Keratinocyte (primary cell): ENCODE measurements at regions not wholly inside any gene's neighbourhood (a gene's known extent, or its start where the extent isn't known, plus 50 kb on each side); places are given as distances from the start of the nearest gene placed in this dataset.

Source experiments
- DNase-seq: peaks from one replicate; pipeline ENCODE4 v3.0.0-alpha.2; 2011; ENCODE audit warnings: low read depth, missing footprints, low spot score
- FAIRE-seq: peaks from 2 replicates; lab custom pipeline; 2011; peaks lifted over from hg19 to GRCh38; lab: Jason Lieb, UNC
- H2AFZ ChIP-seq: 2 replicates; pipeline ENCODE4 v1.6.0; 2012; ENCODE audit warnings: low read length, control low read depth, inconsistent platforms; ENCODE audit not compliant: control insufficient read depth
- H3K27ac ChIP-seq: 2 replicates; pipeline ENCODE4 v1.5.1; 2011; ENCODE audit warnings: low read length; ENCODE audit not compliant: control insufficient read depth, insufficient read depth
- H3K27me3 ChIP-seq: 3 replicates; pipeline ENCODE4 v1.6.0; 2011; ENCODE audit warnings: low read length; ENCODE audit not compliant: control insufficient read depth, insufficient read depth; ENCODE audit errors: extremely low read depth
- H3K36me3 ChIP-seq, 2 experiments: 2 replicates in 1 of 2; 3 replicates in 1 of 2; pipeline ENCODE4 v1.5.1; 2011; ENCODE audit warnings: low read length in 2 of 2, mild to moderate bottlenecking in 1 of 2; ENCODE audit not compliant: control insufficient read depth in 2 of 2, insufficient read depth in 2 of 2; ENCODE audit errors: extremely low read depth in 1 of 2
- H3K4me1 ChIP-seq: 3 replicates; pipeline ENCODE4 v1.5.1; 2011; ENCODE audit warnings: low read length; ENCODE audit not compliant: control insufficient read depth, insufficient read depth; ENCODE audit errors: extremely low read depth
- H3K4me2 ChIP-seq: 3 replicates; pipeline ENCODE4 v1.6.0; 2011; ENCODE audit warnings: low read depth, low read length; ENCODE audit not compliant: control insufficient read depth, insufficient read depth; ENCODE audit errors: extremely low read depth
- H3K4me3 ChIP-seq, 3 experiments: fragments of 200-600 bp in 1 of 3; sonication (generic) in 1 of 3; 2 replicates in 2 of 3; 3 replicates in 1 of 3; pipeline ENCODE4 v1.5.1; 2011 to 2016; ENCODE audit warnings: low read length in 3 of 3, mild to moderate bottlenecking in 3 of 3, control low read depth in 2 of 3, inconsistent platforms in 1 of 3, low read depth in 1 of 3, mixed read lengths in 1 of 3, mixed run types in 1 of 3, moderate library complexity in 1 of 3; ENCODE audit not compliant: control insufficient read depth in 2 of 3, insufficient read depth in 2 of 3; ENCODE audit errors: extremely low read depth in 1 of 3
- H3K79me2 ChIP-seq: 2 replicates; pipeline ENCODE4 v1.6.0; 2012; ENCODE audit warnings: low read length; ENCODE audit not compliant: control insufficient read depth, insufficient read depth
- H3K9ac ChIP-seq: 3 replicates; pipeline ENCODE4 v1.6.0; 2011; ENCODE audit warnings: low read length; ENCODE audit not compliant: control insufficient read depth, insufficient read depth; ENCODE audit errors: extremely low read depth
- H3K9me1 ChIP-seq: 3 replicates; pipeline ENCODE4 v1.6.0; 2011; ENCODE audit warnings: low read length; ENCODE audit not compliant: control insufficient read depth, insufficient read depth; ENCODE audit errors: extremely low read depth
- H3K9me3 ChIP-seq: 2 replicates; pipeline ENCODE4 v1.5.1; 2012; ENCODE audit warnings: low read depth, low read length; ENCODE audit not compliant: control insufficient read depth
- H4K20me1 ChIP-seq: 3 replicates; pipeline ENCODE4 v1.6.0; 2011; ENCODE audit warnings: low read length; ENCODE audit not compliant: control insufficient read depth, insufficient read depth; ENCODE audit errors: extremely low read depth
- EZH2 ChIP-seq: IDR thresholded peaks from one replicate; pipeline ENCODE4 v1.6.1; 2012; ENCODE audit warnings: inconsistent platforms, mild to moderate bottlenecking, low read length, moderate library complexity
- dilution Hi-C: fragments of 300-500 bp; cut with MboI; formaldehyde crosslinking; loops from one replicate; pipeline ENCODE4 v1.7.0; 2020; ENCODE audit warnings: low sequenced_read_pairs; ENCODE audit not compliant: extremely low pct_ligation_motif_present
- TF ChIP-seq, protein P1 (sequence below), 3 experiments: IDR thresholded peaks in 1 of 3; conservative IDR thresholded peaks in 1 of 3; optimal IDR thresholded peaks in 1 of 3; 2 replicates in 2 of 3; 3 replicates in 1 of 3; pipeline versions ENCODE3 to v1.5.1; 2011; ENCODE audit warnings: low read length in 3 of 3, mild to moderate bottlenecking in 3 of 3, moderate library complexity in 2 of 3, control low read depth in 1 of 3, inconsistent platforms in 1 of 3; ENCODE audit not compliant: insufficient read depth in 2 of 3; ENCODE audit errors: extremely low read depth in 1 of 3

GRCh38 chr7:4434306-4434705 is 247.8 kb upstream of the FOXK1 start:
- dilution Hi-C loops, result no loop called here
- Histone ChIP-seq H3K79me2 (no peaks in the 10 kb centered on the region), H3K27me3 (no peaks in the 10 kb centered on the region)

DNA sequence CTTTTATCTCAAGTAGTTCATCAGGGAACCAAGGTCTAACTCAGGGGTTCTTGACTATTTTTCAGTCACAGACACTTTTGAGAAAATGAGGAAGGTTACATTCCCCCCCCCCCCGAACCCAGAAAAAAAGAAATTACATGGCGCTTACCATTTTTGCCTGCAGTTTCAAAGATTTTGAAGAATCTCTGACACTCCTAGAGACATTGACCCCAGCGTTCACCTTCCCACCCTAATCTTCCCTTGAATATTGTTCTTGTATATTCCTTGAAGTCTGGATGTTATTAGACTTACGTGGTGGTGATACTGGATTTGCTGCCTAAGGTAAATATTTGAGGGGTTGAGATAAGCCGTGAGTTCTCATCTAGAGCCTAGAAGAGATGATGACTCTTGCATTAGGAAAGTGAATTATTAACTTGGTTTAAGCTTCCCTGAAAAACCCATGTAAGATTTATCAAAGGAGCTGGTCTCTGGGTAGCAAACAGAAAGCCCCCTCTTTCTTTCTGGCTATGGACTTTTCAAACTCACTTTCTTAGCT is 245.7 kb upstream of the FOXK1 start:
- dilution Hi-C loops, result no loop called here

More at GRCh38 chr7:4434306-4434705, 247.8 kb upstream of the FOXK1 start:
- no peaks in the 10 kb centered on the region for H3K9me1 ChIP-seq
- no peak overlapping the region for H3K27ac ChIP-seq
- no peaks in the 10 kb centered on the region for H3K36me3 ChIP-seq
- FAIRE-seq (no peak), DNase-seq (no peak)
- H3K9ac ChIP-seq, result no peak overlapping the region
- H2AFZ ChIP-seq, result no peak overlapping the region
- H3K4me2 ChIP-seq, result no peak overlapping the region
- H3K4me3 ChIP-seq, result no peak overlapping the region
- no peaks in the 10 kb centered on the region for H4K20me1 ChIP-seq
- no peak for TF ChIP-seq EZH2
- TF ChIP-seq, protein P1, sequence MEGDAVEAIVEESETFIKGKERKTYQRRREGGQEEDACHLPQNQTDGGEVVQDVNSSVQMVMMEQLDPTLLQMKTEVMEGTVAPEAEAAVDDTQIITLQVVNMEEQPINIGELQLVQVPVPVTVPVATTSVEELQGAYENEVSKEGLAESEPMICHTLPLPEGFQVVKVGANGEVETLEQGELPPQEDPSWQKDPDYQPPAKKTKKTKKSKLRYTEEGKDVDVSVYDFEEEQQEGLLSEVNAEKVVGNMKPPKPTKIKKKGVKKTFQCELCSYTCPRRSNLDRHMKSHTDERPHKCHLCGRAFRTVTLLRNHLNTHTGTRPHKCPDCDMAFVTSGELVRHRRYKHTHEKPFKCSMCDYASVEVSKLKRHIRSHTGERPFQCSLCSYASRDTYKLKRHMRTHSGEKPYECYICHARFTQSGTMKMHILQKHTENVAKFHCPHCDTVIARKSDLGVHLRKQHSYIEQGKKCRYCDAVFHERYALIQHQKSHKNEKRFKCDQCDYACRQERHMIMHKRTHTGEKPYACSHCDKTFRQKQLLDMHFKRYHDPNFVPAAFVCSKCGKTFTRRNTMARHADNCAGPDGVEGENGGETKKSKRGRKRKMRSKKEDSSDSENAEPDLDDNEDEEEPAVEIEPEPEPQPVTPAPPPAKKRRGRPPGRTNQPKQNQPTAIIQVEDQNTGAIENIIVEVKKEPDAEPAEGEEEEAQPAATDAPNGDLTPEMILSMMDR (optimal IDR thresholded peaks at IDR 0.05 in 1 of 3, IDR thresholded peaks at IDR 0.05 in 1 of 3, conservative IDR thresholded peaks at IDR 0.05 in 1 of 3; ENCODE audit: extremely low read depth in 1 of 3, insufficient read depth in 2 of 3, low read length in 3 of 3), result no peak
- H3K9me3 ChIP-seq, result peaks cover 2% of the 10 kb centered on the region
- H3K4me1 ChIP-seq, result no peaks in the 10 kb centered on the region

More for the DNA sequence above, 245.7 kb upstream of the FOXK1 start:
- no peak overlapping the region for H3K9ac ChIP-seq
- TF ChIP-seq, protein P1 (optimal IDR thresholded peaks at IDR 0.05 in 1 of 3, IDR thresholded peaks at IDR 0.05 in 1 of 3, conservative IDR thresholded peaks at IDR 0.05 in 1 of 3; ENCODE audit: extremely low read depth in 1 of 3, insufficient read depth in 2 of 3, low read length in 3 of 3), result no peak
- no peak for TF ChIP-seq EZH2
- DNase-seq (no peak), FAIRE-seq (no peak)
- no peak overlapping the region for H3K4me3 ChIP-seq
- no peaks in the 10 kb centered on the region for H3K79me2 ChIP-seq
- no peaks in the 10 kb centered on the region for H3K36me3 ChIP-seq
- no peaks in the 10 kb centered on the region for H3K27me3 ChIP-seq
- no peak overlapping the region for H3K27ac ChIP-seq
- no peaks in the 10 kb centered on the region for H4K20me1 ChIP-seq
- no peaks in the 10 kb centered on the region for H3K4me1 ChIP-seq
- H3K9me1 ChIP-seq, result no peaks in the 10 kb centered on the region
- H3K9me3 ChIP-seq, result peaks cover 2% of the 10 kb centered on the region
- no peak overlapping the region for H2AFZ ChIP-seq
- H3K4me2 ChIP-seq, result no peak overlapping the region
